GM12892 (cell line): ENCODE measurements at regions not wholly inside any gene's neighbourhood (a gene's known extent, or its start where the extent isn't known, plus 50 kb on each side); places are given as distances from the start of the nearest gene placed in this dataset.

Source experiments
- DNase-seq: peaks from one replicate; pipeline ENCODE4 v3.0.0; 2011; ENCODE audit not compliant: insufficient read length
- FAIRE-seq: peaks from 2 replicates; lab custom pipeline; 2011; peaks lifted over from hg19 to GRCh38; lab: Jason Lieb, UNC
- POLR2A ChIP-seq: IDR thresholded peaks from 2 replicates; pipeline ENCODE4 v1.6.1; 2011; ENCODE audit warnings: low read depth, low read length, control low read depth
- POLR2AphosphoS5 ChIP-seq: IDR thresholded peaks from 2 replicates; pipeline ENCODE4 v1.6.1; 2011; ENCODE audit warnings: low read depth, low read length, control low read depth
- TAF1 ChIP-seq: IDR thresholded peaks from 2 replicates; pipeline ENCODE4 v1.6.1; 2011; ENCODE audit warnings: low read depth, mild to moderate bottlenecking, control low read depth, low read length, borderline replicate concordance

DNA sequence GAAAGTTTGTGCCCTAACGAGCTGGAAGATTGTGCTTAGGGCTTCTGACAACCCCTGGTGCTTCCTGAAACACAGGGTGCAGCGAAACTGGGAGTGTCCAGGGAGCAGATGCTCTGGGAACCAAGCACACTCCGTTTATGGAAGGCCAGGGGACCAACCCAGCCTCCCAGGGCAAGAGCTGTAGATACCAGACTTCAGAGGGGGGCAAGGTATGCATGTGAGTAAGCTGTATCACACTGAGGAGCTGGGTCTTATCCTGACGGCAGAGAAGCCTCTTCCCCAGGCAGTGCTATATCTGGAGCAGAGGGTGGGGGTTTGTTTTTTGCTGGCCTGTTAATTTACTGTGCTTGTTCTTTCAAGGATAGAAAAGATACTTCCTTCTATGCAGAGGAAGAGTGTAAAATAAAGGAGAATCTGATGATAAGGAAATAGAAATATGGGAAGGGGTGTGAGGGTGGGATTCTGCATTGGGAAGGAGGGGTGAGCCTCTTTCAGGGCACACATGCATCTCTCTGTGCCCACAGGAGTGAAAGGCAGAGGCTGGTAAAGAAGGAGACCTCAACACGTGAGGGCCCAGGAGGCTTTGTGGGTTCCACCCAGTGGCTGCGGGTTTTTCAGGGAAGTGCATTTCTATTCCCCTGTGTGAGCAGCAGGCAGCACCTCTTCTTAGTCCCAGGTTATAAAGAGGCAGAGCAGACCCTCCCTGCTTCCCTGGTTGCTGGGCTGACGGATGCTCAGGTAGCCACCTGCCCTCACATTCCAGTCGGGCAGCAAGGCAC, 314.1 kb downstream of the TCERG1L start:
- FAIRE-seq = no peak
- TF ChIP-seq POLR2AphosphoS5 (no peak), POLR2A (no peak), TAF1 (no peak)
- no peak for DNase-seq

DNA sequence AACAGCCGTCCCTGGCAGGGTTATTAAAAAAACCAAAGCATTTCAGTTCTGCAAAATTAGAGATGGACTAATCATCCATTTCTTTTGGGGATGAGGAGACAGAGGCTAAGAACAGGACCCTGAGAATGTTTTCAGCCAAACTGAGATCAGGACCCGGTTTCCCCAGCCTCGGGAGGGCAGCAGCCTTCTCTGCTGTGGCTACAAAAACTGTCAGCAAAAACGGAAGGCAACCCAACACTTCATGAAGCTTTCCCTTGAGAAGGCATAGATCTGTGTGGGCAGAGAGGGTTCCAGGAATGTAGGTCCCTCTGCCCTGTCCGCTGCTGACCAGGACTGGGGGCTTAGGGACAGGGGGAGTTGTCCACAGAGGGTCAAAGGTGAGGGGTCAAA, 313.5 kb downstream of the TCERG1L start:
- FAIRE-seq = no peak
- TF ChIP-seq POLR2AphosphoS5 (no peak), TAF1 (no peak), POLR2A (no peak)
- DNase-seq = no peak

DNA sequence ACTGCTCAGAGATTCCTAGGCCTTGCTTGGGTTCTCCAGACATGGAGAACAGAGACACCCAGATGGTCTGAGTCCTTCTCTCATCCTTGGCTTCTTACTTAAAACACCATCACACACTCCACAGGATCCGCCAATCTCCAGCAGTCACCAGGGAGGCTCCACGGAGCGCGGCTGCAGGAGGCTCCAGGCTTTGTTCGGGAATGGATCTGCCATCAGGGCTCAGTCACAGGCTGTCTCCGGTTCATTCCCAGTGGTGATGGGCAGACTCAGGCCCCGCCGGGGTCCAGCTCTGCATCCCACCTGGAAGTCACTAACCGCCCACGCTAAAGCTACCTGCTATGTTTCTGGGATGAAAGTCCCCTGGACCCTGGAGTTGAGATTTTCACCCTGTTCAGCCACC, 312.9 kb downstream of the TCERG1L start:
- DNase-seq (no peak), FAIRE-seq (no peak)
- TF ChIP-seq TAF1 (no peak), POLR2A (no peak), POLR2AphosphoS5 (no peak)

DNA sequence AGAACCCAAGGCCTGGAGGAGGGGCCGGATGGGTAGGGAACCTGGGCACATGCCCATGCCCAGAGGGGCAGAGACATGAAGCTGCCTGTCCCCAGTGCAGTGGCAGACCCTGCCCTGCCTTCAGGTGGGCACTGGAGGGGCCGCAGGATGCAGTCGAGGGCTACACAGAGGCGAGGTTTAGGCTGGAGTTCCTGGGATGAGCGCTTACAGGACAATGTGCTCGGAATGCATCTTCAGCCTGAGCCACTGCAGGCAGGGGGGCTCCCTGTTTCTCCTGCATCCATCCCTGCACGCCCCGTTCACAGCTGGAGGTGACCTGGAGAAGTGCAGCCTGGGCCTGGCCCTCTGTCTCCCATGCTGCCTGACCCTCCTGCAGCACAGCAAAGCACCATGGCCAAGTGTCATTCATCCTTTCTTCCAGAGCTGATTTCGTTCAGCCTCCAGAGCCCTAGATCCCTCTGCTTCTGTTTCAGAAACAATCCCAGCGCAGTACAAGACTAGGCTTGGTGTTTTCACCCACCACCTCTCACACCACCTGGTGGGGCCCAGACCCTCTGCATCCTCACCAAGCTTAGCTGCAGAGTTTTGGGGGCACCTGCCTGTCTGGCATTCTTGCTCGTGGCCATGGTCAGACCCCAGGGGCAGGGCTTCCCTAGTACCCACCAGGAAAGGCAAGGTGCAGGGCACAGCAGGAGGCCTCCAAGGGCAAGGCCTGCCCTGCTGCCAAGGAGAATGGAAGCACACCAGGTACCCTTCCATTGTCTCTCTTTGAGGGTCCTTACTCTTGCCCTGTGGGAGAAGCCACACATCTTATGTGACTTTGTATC, 311.9 kb downstream of the TCERG1L start:
- no peak for TF ChIP-seq POLR2AphosphoS5
- no peak for TF ChIP-seq POLR2A
- TF ChIP-seq TAF1 = no peak
- DNase-seq = no peak
- FAIRE-seq = no peak

DNA sequence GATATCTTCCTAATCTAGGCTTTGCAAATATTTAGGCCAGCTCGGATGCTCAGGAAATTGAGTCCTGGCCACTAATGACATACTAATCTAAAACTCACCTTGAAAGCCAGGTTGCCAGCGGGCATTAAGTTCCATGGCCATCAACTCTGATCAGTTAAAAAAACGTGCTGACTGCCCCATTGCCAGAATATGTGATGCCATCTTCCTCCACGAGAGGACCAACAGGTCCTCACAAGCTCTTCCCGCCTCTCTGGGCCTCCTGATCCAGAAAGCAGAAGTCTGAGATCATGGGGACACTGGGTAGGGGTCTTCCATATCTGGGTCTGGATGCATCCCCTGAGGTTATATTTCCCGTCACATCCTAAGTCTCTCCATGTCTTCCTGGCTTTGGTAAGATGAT, 311.3 kb downstream of the TCERG1L start:
- no peak for FAIRE-seq

DNA sequence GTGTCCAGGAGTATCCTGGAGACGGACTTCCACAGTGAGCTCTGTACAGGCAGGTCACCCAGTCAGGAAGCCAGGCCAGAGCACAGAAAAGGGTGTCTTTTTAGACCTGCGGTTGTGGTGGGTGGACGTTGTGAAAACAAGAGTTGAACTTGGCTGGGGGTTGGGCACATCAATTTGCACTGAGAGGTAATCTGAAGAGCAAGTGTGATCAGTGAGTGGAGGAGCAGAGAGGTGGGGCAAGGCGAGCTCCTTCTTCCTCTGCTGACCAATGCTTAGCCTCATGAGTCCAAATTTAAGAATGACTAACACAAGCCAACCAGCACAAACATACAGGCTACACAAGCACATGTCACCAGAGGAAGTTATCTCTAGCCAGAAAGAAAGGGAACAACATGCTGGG, 310.8 kb downstream of the TCERG1L start:
- TF ChIP-seq TAF1 (no peak), POLR2A (no peak), POLR2AphosphoS5 (no peak)
- FAIRE-seq (no peak), DNase-seq (no peak)

More for the DNA sequence above, 311.3 kb downstream of the TCERG1L start:
- no peak for DNase-seq
- TF ChIP-seq TAF1 = no peak

DNA sequence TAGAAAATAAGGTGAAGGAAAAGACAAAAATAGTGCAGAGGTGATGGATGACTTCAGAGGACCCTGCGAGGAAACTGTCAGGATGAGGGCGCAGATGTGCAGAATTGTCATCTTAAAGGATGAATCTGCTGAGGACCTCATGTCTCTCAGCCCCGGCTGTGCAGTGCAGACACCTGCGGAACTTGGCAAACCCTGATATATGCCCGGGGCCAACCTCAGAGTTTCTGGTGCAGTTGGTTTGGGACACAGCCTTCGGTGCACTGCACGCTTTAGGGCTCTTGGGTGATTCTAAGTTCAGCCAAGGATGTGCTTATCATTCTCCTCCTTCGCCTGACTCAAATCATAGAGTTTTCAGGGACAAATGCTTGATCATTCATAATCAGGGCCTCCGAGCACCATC, 310.1 kb downstream of the TCERG1L start:
- FAIRE-seq = no peak
- TF ChIP-seq TAF1 = no peak
- TF ChIP-seq POLR2A = no peak
- TF ChIP-seq POLR2AphosphoS5 = no peak

DNA sequence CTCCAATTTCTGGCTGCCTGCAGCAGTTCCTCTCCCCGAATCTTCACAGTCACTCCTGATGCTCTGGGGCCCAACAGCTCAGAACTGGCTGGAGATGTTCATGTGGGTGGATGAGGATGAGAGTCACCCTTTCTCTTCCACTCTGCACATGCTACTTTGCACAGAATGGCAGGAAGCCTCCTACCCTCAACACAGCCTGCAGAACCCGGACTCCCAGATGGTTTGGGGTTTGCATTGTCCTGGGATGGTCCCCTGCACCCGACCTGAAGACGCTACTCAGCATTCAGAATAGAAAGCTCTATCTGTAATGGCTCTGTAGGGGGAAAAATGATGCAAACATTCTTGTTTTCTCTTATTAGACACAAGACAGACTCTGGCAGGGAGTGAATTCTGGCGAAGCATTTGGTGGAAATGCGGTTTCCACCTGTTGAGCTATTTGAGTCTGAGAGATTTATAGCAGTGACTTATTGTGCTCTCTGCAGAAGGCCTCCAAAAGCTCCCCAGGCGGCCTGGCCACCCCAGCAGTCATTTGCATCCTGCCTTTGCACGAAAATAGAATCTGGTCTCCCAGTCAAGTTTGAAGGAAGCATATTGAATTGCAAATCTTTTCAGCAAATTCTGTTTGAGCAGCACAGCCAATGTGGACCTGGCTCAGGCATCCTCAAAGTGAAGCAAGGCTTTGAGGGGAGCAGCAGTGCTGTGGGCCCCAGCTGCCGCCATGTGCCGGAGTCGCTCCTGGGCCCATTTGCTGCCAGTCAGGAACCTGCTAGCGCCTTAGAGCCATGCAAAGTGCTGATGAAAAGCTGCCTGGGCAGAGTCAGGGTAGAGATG, 309.3 kb downstream of the TCERG1L start:
- no peak for DNase-seq
- no peak for FAIRE-seq

More for the DNA sequence above, 310.1 kb downstream of the TCERG1L start:
- no peak for DNase-seq

DNA sequence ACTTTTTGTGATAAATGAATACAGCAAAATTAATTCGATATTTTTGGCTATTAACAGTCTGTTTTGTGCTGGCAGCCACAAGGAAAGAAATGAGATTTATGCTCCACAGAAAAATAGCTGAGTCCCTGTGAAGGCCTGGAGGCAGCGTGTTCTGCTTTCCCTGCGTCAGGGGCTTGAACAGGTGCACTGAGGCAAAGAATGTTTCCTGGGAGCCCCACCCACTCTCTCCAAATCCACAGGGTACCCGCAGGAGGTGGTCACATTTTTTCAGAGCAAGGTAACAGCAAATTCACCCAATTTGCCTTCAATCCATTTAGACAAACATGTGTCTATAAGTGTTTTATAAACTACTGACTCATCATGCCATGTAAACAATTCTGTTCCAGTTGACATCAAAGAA, 308.1 kb downstream of the TCERG1L start:
- TF ChIP-seq POLR2AphosphoS5 = no peak
- TF ChIP-seq TAF1 = no peak
- no peak for TF ChIP-seq POLR2A
- DNase-seq (no peak), FAIRE-seq (no peak)

More for the DNA sequence above, 309.3 kb downstream of the TCERG1L start:
- TF ChIP-seq TAF1 (no peak), POLR2A (no peak), POLR2AphosphoS5 (no peak)

DNA sequence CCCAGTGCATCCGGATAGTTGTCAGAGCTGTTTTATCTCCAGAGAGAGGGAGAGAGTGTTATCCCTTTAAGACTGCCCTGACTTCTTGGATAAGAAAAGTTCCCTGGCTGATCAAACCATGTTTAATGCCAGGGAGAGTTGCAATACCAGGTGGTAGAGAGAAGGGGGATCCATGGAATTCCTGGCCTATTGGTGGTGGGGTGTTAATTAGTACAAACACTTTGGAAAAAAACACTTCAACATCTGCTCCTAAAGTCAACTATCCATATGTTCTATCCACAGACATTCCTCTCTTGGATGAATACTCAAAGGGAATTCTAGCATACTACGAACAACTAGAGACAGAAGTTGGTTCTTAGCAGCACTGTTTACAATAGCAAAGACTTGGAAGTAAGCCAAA, 307.2 kb downstream of the TCERG1L start:
- no peak for FAIRE-seq
- no peak for DNase-seq
- no peak for TF ChIP-seq POLR2AphosphoS5
- no peak for TF ChIP-seq TAF1
- no peak for TF ChIP-seq POLR2A

DNA sequence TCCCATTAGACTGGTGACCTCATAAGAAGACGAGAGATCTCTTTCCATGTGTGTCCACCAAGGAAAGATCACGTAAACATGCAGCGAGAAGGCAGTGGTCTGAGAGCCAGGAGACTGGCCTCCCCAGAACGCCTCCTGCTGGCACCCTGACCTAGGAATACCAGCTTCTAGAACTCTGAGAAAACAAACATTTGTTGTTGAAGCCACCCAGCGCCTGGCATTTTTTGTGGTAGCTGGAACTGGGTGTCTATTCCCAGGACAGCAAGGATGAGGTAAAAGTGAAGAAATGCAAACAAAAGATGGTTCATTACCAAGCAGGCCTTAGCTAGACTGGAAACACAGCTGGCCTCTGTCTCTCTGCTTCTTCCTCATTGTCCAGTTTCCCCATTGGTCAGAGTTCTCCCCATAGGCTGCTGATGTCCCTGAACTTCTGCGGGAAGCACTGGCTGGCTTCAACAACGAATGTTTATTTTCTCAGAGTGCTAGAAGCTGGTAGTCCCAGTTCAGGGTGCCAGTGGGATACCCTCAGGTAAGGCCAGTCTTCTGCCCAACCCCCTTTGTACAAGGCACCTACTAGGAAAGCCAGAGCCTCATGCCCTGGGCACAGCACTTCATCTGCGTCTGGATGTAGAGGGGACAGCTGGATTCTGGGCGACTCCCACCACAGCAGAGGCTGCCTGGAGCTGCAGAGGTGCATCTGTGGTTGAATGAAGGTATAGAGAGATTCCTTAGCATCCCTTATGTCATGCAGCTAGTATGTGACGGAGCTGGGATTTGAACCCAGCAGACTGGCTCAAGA, 304.9 kb downstream of the TCERG1L start:
- TF ChIP-seq TAF1 (no peak), POLR2AphosphoS5 (no peak), POLR2A (no peak)
- DNase-seq = no peak
- no peak for FAIRE-seq
